Loucy (cell line): ENCODE measurements at regions not wholly inside any gene's neighbourhood (a gene's known extent, or its start where the extent isn't known, plus 50 kb on each side); places are given as distances from the start of the nearest gene placed in this dataset.

ENCODE experiments used
- H2AFZ ChIP-seq: fragments of 200-600 bp; sonication (generic); 2 replicates; pipeline ENCODE4 v1.6.0; 2016; ENCODE audit warnings: antibody characterized with exemption, mild to moderate bottlenecking, low read length, moderate library complexity
- H3F3A ChIP-seq: fragments of 200-600 bp; 2 replicates; pipeline ENCODE4 v1.6.0; 2016; ENCODE audit warnings: antibody characterized with exemption, low read depth, mild to moderate bottlenecking
- H3K27me3 ChIP-seq: fragments of 200-600 bp; sonication (generic); 2 replicates; pipeline ENCODE4 v1.6.1; 2014; ENCODE audit warnings: low read length, mild to moderate bottlenecking; ENCODE audit not compliant: insufficient read depth, poor library complexity, severe bottlenecking
- H3K36me3 ChIP-seq: fragments of 200-600 bp; sonication (generic); 2 replicates; pipeline ENCODE4 v1.6.1; 2016; ENCODE audit warnings: low read length; ENCODE audit not compliant: insufficient read depth
- H3K4me1 ChIP-seq: fragments of 200-600 bp; sonication (generic); 2 replicates; pipeline ENCODE4 v1.5.1; 2014; ENCODE audit warnings: low read length, mild to moderate bottlenecking; ENCODE audit not compliant: insufficient read depth, poor library complexity, severe bottlenecking
- H3K4me2 ChIP-seq: fragments of 200-600 bp; sonication (generic); 2 replicates; pipeline ENCODE4 v1.6.0; 2014; ENCODE audit warnings: antibody characterized with exemption, low read length, low read depth, mild to moderate bottlenecking; ENCODE audit not compliant: poor library complexity, severe bottlenecking
- H3K4me3 ChIP-seq: fragments of 200-600 bp; sonication (generic); 2 replicates; pipeline ENCODE4 v1.5.1; 2014; ENCODE audit warnings: low read length, mild to moderate bottlenecking, mixed read lengths; ENCODE audit not compliant: poor library complexity, severe bottlenecking
- H3K79me2 ChIP-seq: fragments of 200-600 bp; sonication (generic); 2 replicates; pipeline ENCODE4 v1.6.1; 2014; ENCODE audit warnings: low read length; ENCODE audit not compliant: insufficient read depth
- H3K9ac ChIP-seq: fragments of 200-600 bp; sonication (generic); 2 replicates; pipeline ENCODE4 v1.6.0; 2014; ENCODE audit warnings: mild to moderate bottlenecking, low read depth, low read length, moderate library complexity; ENCODE audit not compliant: poor library complexity, severe bottlenecking
- H3K9me2 ChIP-seq: fragments of 200-600 bp; sonication (generic); replicated peaks from 2 replicates; pipeline ENCODE4 v1.6.1; 2016; ENCODE audit warnings: low read depth, low read length, mixed read lengths
- H3K9me3 ChIP-seq: fragments of 200-600 bp; sonication (generic); 2 replicates; pipeline ENCODE4 v1.6.1; 2014; ENCODE audit warnings: mild to moderate bottlenecking, antibody characterized with exemption, low read length, low read depth; ENCODE audit not compliant: insufficient read depth
- H4K20me1 ChIP-seq: fragments of 200-600 bp; sonication (generic); 2 replicates; pipeline ENCODE4 v1.6.0; 2014; ENCODE audit warnings: antibody characterized with exemption, low read length, mild to moderate bottlenecking; ENCODE audit not compliant: insufficient read depth, poor library complexity, severe bottlenecking
- EZH2phosphoT487 ChIP-seq: fragments of 200-600 bp; IDR thresholded peaks from 2 replicates; pipeline ENCODE4 v1.6.1; 2018; ENCODE audit warnings: antibody characterized with exemption, mild to moderate bottlenecking, moderate library complexity, borderline replicate concordance
- TF ChIP-seq, protein P1 (sequence below): fragments of 200-600 bp; sonication (generic); conservative IDR thresholded peaks from 2 replicates; pipeline ENCODE4 v1.5.1; 2014; ENCODE audit warnings: mild to moderate bottlenecking, antibody characterized with exemption, low read length

DNA sequence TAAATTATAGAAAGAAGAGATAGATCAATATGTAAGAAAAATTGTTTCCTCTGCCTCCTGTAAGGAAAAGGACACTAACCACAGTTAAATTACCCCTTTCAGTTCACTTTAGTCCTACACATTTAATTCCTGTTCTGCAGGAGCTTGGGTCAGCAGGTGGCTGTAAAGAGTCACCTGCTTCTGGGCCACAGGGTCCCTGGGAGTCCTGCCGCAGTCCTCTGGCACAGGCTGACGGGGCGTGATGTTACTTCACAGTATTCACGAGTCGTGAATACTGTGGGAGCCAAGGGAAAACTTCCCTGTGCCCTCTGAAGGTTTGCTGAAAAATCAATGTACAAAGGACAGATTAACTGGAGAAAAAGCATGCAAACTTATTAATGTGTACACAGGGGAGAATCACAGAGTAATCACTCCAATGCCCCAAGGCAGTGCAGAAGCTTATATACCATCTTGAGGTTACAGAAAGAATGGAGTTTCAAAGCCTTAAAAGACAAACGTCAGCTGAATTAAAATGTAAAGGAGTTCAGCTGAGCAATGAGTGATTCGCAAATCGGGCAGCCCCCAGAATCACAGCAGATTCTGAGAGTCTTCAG, 125.8 kb upstream of the TMTC4 start:
- Histone ChIP-seq H3K4me3 (no peak overlapping the region), H2AFZ (no peak overlapping the region), H3K27me3 (no peaks in the 10 kb centered on the region), H3K79me2 (no peaks in the 10 kb centered on the region), H3K4me2 (no peak overlapping the region), H3K9me3 (peaks cover 9% of the 10 kb centered on the region; the same call in 1 of the 2 replicates), H3K9me2 (no peaks in the 10 kb centered on the region), H3K9ac (no peak overlapping the region), H3K36me3 (no peaks in the 10 kb centered on the region), H3F3A (no peaks in the 10 kb centered on the region), H3K4me1 (no peaks in the 10 kb centered on the region), H4K20me1 (no peaks in the 10 kb centered on the region)
- TF ChIP-seq EZH2phosphoT487, result no peak
- TF ChIP-seq, protein P1, sequence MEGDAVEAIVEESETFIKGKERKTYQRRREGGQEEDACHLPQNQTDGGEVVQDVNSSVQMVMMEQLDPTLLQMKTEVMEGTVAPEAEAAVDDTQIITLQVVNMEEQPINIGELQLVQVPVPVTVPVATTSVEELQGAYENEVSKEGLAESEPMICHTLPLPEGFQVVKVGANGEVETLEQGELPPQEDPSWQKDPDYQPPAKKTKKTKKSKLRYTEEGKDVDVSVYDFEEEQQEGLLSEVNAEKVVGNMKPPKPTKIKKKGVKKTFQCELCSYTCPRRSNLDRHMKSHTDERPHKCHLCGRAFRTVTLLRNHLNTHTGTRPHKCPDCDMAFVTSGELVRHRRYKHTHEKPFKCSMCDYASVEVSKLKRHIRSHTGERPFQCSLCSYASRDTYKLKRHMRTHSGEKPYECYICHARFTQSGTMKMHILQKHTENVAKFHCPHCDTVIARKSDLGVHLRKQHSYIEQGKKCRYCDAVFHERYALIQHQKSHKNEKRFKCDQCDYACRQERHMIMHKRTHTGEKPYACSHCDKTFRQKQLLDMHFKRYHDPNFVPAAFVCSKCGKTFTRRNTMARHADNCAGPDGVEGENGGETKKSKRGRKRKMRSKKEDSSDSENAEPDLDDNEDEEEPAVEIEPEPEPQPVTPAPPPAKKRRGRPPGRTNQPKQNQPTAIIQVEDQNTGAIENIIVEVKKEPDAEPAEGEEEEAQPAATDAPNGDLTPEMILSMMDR, result no peak

DNA sequence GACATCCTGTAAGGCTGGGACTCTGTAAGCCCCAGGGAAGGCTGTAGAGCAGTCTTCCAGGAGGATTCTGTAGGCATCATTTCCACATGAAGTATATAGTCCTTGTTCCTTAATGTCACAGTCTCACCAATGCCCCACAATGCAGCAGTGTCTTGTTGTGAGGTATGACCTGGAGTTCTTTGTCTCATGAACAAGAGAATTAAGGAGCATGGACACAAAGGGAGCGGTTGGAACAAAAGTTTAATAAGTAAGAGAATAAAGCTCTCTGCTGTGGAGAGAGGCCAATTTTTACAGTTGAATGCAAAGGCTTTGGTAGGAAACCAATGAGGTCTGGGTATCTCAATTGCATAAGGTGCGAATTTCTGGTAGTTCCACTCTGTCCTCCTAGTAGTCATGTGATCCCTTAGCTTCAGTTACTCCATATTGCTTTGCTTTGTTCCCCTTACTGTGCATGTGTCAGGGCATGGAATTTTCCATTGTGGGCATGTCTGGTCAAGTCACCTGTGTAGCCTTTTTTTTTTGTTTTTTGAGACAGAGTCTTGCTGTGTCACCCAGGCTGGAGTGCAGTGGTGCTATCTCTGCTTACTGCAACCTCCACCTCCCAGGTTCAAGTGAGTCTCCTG, 124.3 kb upstream of the TMTC4 start:
- Histone ChIP-seq H3K79me2 (no peaks in the 10 kb centered on the region), H3K9ac (no peak overlapping the region)

GRCh38 chr13:100797921-100798320, 123.3 kb upstream of the TMTC4 start:
- Histone ChIP-seq H3K4me2 (no peak overlapping the region), H3K9me2 (no peaks in the 10 kb centered on the region), H3K4me1 (no peaks in the 10 kb centered on the region), H3K36me3 (no peaks in the 10 kb centered on the region), H3K27me3 (no peaks in the 10 kb centered on the region), H4K20me1 (no peaks in the 10 kb centered on the region), H3K9ac (no peak overlapping the region), H3F3A (no peaks in the 10 kb centered on the region), H3K9me3 (peaks cover 9% of the 10 kb centered on the region; the same call in 1 of the 2 replicates), H3K79me2 (no peaks in the 10 kb centered on the region), H2AFZ (no peak overlapping the region), H3K4me3 (no peak overlapping the region)
- no peak for TF ChIP-seq EZH2phosphoT487
- TF ChIP-seq, protein P1, result no peak

More for the DNA sequence above, 124.3 kb upstream of the TMTC4 start:
- Histone ChIP-seq H3K4me3 (no peak overlapping the region), H3K36me3 (no peaks in the 10 kb centered on the region), H3K9me2 (no peaks in the 10 kb centered on the region), H3K9me3 (peaks cover 9% of the 10 kb centered on the region; the same call in 1 of the 2 replicates), H4K20me1 (no peaks in the 10 kb centered on the region), H3K4me1 (no peaks in the 10 kb centered on the region), H3F3A (no peaks in the 10 kb centered on the region), H3K4me2 (no peak overlapping the region), H2AFZ (no peak overlapping the region), H3K27me3 (no peaks in the 10 kb centered on the region)
- TF ChIP-seq, protein P1, result no peak
- TF ChIP-seq EZH2phosphoT487, result no peak
